Left lung (tissue), 4 donors: ENCODE measurements at regions not wholly inside any gene's neighbourhood (a gene's known extent, or its start where the extent isn't known, plus 50 kb on each side); places are given as distances from the start of the nearest gene placed in this dataset.

Source experiments
- ATAC-seq: fragments of 200-7000 bp; cut with Tn5 transposase; one replicate; pipeline ENCODE4 v1.9.1; 2020; ENCODE audit warnings: moderate library complexity
- DNase-seq, 4 donors: peaks; one replicate each; pipeline ENCODE4 v3.0.0-alpha.2; 2013 to 2020
- H3K27ac ChIP-seq, 2 donors: fragments of 200-600 bp; sonication (generic) in 1 of 2; one replicate each; pipeline versions ENCODE4 v1.5.0 to v1.8.0; 2020 to 2021
- H3K27me3 ChIP-seq, 2 donors: fragments of 200-600 bp; sonication (generic) in 1 of 2; one replicate each; pipeline versions ENCODE4 v1.5.0 to v1.8.0; 2020 to 2021
- H3K36me3 ChIP-seq, 2 donors: fragments of 200-600 bp; sonication (generic) in 1 of 2; one replicate each; pipeline versions ENCODE4 v1.5.0 to v1.8.0; 2020 to 2021
- H3K4me1 ChIP-seq, 2 donors: fragments of 200-600 bp; one replicate each; pipeline ENCODE4 v1.8.0; 2021
- H3K4me3 ChIP-seq, 2 donors: fragments of 200-600 bp; sonication (generic) in 1 of 2; one replicate each; pipeline versions ENCODE4 v1.5.0 to v1.8.0; 2020 to 2021; ENCODE audit warnings: mild to moderate bottlenecking in 1 of 2
- H3K9me3 ChIP-seq, 2 donors: fragments of 200-600 bp; sonication (generic) in 1 of 2; one replicate each; pipeline versions ENCODE4 v1.5.0 to v1.8.0; 2020 to 2021
- intact Hi-C, 2 donors: fragments of 100-400 bp; cut with DNase I; formaldehyde crosslinking; loops; one replicate each; pipeline versions ENCODE4 v1.11.2 to v1.14.2; 2022
- TF ChIP-seq, protein P1 (sequence below), 2 donors: fragments of 200-600 bp; sonication (generic) in 1 of 2; IDR thresholded peaks; one replicate each; pipeline versions ENCODE4 v1.5.0 to v1.8.0; 2021; ENCODE audit warnings: antibody characterized with exemption in 2 of 2
- donor health status: DM: no; HTN: yes; CAD: no.
- donor health status: DM: no; HTN: no; CAD: no.

DNA sequence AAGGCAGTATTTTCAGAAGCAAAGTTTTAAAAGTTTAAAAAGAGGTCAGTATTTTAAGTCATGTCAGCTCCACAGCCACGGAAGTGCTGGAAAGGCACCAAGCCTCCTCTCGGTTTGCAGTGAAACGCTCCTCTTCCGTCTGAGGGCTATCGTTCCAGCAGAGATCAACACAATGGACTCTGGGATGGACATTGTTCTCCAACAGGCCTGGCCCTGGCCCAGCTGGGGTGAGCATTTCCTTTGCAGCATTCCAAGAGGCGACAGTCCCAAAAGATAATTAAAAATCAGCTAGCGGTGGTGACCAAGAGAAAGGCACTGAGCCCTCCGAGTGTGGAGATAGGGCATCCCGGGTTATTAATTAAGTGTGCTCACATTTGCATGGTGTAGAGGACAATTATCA is 95.9 kb upstream of the LCLAT1 start:
- TF ChIP-seq, protein P1, sequence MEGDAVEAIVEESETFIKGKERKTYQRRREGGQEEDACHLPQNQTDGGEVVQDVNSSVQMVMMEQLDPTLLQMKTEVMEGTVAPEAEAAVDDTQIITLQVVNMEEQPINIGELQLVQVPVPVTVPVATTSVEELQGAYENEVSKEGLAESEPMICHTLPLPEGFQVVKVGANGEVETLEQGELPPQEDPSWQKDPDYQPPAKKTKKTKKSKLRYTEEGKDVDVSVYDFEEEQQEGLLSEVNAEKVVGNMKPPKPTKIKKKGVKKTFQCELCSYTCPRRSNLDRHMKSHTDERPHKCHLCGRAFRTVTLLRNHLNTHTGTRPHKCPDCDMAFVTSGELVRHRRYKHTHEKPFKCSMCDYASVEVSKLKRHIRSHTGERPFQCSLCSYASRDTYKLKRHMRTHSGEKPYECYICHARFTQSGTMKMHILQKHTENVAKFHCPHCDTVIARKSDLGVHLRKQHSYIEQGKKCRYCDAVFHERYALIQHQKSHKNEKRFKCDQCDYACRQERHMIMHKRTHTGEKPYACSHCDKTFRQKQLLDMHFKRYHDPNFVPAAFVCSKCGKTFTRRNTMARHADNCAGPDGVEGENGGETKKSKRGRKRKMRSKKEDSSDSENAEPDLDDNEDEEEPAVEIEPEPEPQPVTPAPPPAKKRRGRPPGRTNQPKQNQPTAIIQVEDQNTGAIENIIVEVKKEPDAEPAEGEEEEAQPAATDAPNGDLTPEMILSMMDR (IDR thresholded peaks at IDR 0.05) = no peak
- DNase-seq (peak in 2 of 4 donors; percentile 93 to 94), ATAC-seq (peak; percentile 7)
- Histone ChIP-seq H3K4me3 (no peak overlapping the region), H3K4me1 (peaks cover 5% of the 10 kb centered on the region in 2 donors), H3K9me3 (no peaks in the 10 kb centered on the region), H3K27me3 (no peaks in the 10 kb centered on the region), H3K36me3 (no peaks in the 10 kb centered on the region), H3K27ac (peak overlapping the region; percentile 35 to 55)
- intact Hi-C loops = no loop called here

DNA sequence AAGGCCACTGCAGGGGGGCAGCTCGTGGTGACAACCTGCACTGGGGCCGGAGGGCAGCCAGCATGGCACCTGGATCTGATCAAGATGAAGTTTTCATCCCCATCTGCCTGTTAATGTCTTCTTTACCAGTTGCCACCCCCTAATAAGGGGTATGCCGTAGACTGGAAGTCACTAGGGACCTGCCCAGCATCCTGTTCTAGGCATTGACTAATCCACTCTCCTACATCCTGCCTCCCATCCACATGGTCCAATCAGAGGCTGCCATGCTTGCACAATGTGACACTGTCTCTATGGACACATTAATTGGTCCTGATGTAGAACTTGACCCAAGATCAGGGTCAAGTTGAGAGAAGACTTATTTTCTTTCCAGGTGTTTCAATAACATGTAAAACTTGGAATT is 95.1 kb upstream of the LCLAT1 start:
- Histone ChIP-seq H3K4me3 (no peak overlapping the region), H3K36me3 (no peaks in the 10 kb centered on the region), H3K4me1 (peaks cover 5% of the 10 kb centered on the region in 2 donors), H3K9me3 (no peaks in the 10 kb centered on the region), H3K27me3 (no peaks in the 10 kb centered on the region), H3K27ac (peak overlapping the region in 1 of 2 donors; percentile 55)
- intact Hi-C loops = no loop called here
- TF ChIP-seq, protein P1 (IDR thresholded peaks at IDR 0.05) = no peak
- ATAC-seq (no peak), DNase-seq (no peak)

DNA sequence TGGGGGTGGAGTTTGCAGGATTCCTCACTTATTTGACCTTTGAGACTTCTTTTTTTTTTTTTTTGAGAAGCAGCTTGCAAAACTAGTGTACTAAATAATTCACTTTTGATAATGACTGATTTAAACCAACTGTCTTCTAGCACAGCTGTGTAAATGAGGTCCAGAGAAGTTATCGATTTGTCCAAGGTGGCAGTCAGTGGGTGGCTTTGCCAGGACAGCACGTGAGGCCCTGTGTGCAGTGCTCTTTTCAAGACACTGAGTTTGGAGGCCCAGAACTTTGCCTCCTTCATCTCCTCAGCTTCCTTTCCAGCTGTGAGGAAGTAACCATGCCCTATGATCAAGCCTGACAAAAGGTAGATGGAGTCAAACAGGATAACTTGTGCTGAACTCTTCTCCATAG is 92.9 kb upstream of the LCLAT1 start:
- no peak overlapping the region for H3K27ac ChIP-seq
- no peaks in the 10 kb centered on the region for H3K36me3 ChIP-seq
- peaks cover 5% of the 10 kb centered on the region in 2 donors for H3K4me1 ChIP-seq
- no peaks in the 10 kb centered on the region for H3K27me3 ChIP-seq
- TF ChIP-seq, protein P1 (IDR thresholded peaks at IDR 0.05) = no peak
- ATAC-seq (no peak), DNase-seq (no peak)
- intact Hi-C loops = no loop called here
- H3K4me3 ChIP-seq = no peak overlapping the region
- no peaks in the 10 kb centered on the region for H3K9me3 ChIP-seq

DNA sequence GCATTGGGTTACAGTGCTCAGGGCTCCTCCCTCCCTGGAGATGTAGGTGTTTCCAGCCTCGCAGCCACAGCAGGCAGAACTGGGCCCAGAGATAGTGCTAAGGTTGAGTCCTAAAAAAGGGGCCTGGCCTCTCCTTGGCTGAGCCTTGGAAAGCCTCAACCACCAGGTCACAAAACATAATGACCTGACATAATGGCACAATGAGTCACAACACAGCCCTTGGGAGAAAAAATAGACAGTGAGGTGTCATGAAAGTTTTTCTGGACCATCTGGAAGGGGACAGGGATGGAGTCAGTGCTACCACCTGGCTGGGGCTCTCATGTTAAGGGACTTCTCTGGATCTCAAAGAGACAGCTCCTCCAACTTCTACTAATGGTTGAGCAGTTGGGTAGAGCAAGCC is 92.4 kb upstream of the LCLAT1 start:
- H3K27ac ChIP-seq = no peak overlapping the region
- DNase-seq = no peak
- intact Hi-C loops = no loop called here

DNA sequence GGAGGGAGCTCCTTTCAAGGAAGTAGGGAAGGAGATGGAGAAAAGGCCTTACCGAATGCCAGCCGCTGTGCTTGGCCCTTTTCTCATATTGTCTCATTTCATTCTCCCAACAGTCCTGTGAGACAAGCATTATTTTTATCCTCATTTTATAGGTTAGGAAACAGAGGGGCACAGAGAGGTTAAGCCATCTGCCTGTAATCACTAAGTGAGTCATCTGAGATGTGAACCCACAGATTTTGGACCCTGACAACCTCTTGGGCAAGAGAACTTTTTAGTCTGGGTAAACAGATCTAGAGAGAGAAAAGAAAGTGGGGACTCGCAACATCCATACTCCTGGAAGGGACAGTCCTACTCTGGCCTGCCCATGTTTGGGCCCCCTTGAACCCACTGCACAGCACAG is 91.7 kb upstream of the LCLAT1 start:
- intact Hi-C loops = no loop called here
- ATAC-seq (no peak), DNase-seq (no peak)
- Histone ChIP-seq H3K9me3 (no peaks in the 10 kb centered on the region), H3K27me3 (no peaks in the 10 kb centered on the region), H3K36me3 (no peaks in the 10 kb centered on the region), H3K4me3 (no peak overlapping the region), H3K4me1 (peaks cover 5 to 12% of the 10 kb centered on the region in 2 donors), H3K27ac (no peak overlapping the region)
- TF ChIP-seq, protein P1 (IDR thresholded peaks at IDR 0.05) = no peak

More for the DNA sequence above, 92.4 kb upstream of the LCLAT1 start:
- Histone ChIP-seq H3K4me3 (no peak overlapping the region), H3K36me3 (no peaks in the 10 kb centered on the region), H3K4me1 (peaks cover 5% of the 10 kb centered on the region in 2 donors), H3K27me3 (no peaks in the 10 kb centered on the region), H3K9me3 (no peaks in the 10 kb centered on the region)
- no peak for ATAC-seq
- TF ChIP-seq, protein P1 (IDR thresholded peaks at IDR 0.05) = no peak
